GM12878 (cell line): ENCODE measurements at regions not wholly inside any gene's neighbourhood (a gene's known extent, or its start where the extent isn't known, plus 50 kb on each side); places are given as distances from the start of the nearest gene placed in this dataset.

Experiments
- BCL11A ChIP-seq: IDR thresholded peaks from 2 replicates; pipeline ENCODE4 v1.6.1; 2011; ENCODE audit warnings: low read depth, low read length
- BHLHE40 ChIP-seq, 2 experiments: fragments of 450-650 bp in 1 of 2; IDR thresholded peaks; 2 replicates each; pipeline ENCODE4 v1.6.1; 2011 to 2017; ENCODE audit warnings: low read depth in 2 of 2, borderline replicate concordance in 1 of 2, improper control_type of control experiment in 1 of 2, low read length in 1 of 2, mild to moderate bottlenecking in 1 of 2
- BRCA1 ChIP-seq: IDR thresholded peaks from 2 replicates; pipeline ENCODE4 v1.6.1; 2011; ENCODE audit warnings: low read depth, low read length, improper control_type of control experiment
- CTCF ChIP-seq, 3 experiments: IDR thresholded peaks in 2 of 3; conservative IDR thresholded peaks in 1 of 3; 2 replicates each; pipeline ENCODE4 v1.5.1; 2011; ENCODE audit warnings: low read depth in 3 of 3, low read length in 3 of 3, mild to moderate bottlenecking in 3 of 3, control low read depth in 2 of 3, moderate library complexity in 2 of 3, inconsistent platforms in 1 of 3, mixed read lengths in 1 of 3; ENCODE audit not compliant: control insufficient read depth in 2 of 3, insufficient read depth in 1 of 3; ENCODE audit errors: extremely low read depth in 1 of 3
- EGR1 ChIP-seq, 2 experiments: IDR thresholded peaks; 1 replicate in 1 of 2; 2 replicates in 1 of 2; pipeline ENCODE4 v1.6.1; 2011 to 2012; ENCODE audit warnings: low read depth in 2 of 2, low read length in 2 of 2, borderline replicate concordance in 1 of 2, mild to moderate bottlenecking in 1 of 2, moderate library complexity in 1 of 2
- EP300 ChIP-seq, 2 experiments: fragments of 150-350 bp in 1 of 2; IDR thresholded peaks; 2 replicates each; pipeline ENCODE4 v1.6.1; 2011 to 2012; ENCODE audit warnings: low read depth in 2 of 2, low read length in 2 of 2, borderline replicate concordance in 1 of 2, improper control_type of control experiment in 1 of 2, inconsistent platforms in 1 of 2; ENCODE audit not compliant: control insufficient read depth in 1 of 2
- NKRF ChIP-seq: fragments of 450-650 bp; conservative IDR thresholded peaks from 2 replicates; pipeline ENCODE4 v1.6.1; 2017; ENCODE audit warnings: mild to moderate bottlenecking, moderate library complexity
- POLR2A ChIP-seq: IDR thresholded peaks from 2 replicates; pipeline ENCODE4 v1.6.1; 2011; ENCODE audit warnings: low read depth, mild to moderate bottlenecking, low read length
- POLR2AphosphoS5 ChIP-seq: IDR thresholded peaks from 2 replicates; pipeline ENCODE4 v1.6.1; 2011; ENCODE audit warnings: mild to moderate bottlenecking, low read length, inconsistent platforms
- RAD21 ChIP-seq: IDR thresholded peaks from 2 replicates; pipeline ENCODE4 v1.6.1; 2011; ENCODE audit warnings: mild to moderate bottlenecking, low read depth, low read length, moderate library complexity; ENCODE audit not compliant: insufficient read depth
- RCOR1 ChIP-seq: conservative IDR thresholded peaks from 2 replicates; pipeline ENCODE4 v1.6.1; 2012; ENCODE audit warnings: low read depth, low read length, improper control_type of control experiment
- SIX5 ChIP-seq: IDR thresholded peaks from 2 replicates; pipeline ENCODE4 v1.6.1; 2011; ENCODE audit warnings: mild to moderate bottlenecking, low read depth, low read length, moderate library complexity; ENCODE audit not compliant: severe bottlenecking
- USF1 ChIP-seq: IDR thresholded peaks from 2 replicates; pipeline ENCODE4 v1.6.1; 2011; ENCODE audit warnings: borderline replicate concordance, low read depth, mild to moderate bottlenecking, moderate library complexity, mixed read lengths, low read length; ENCODE audit not compliant: insufficient read depth; ENCODE audit errors: extremely low read length
- USF2 ChIP-seq: IDR thresholded peaks from 2 replicates; pipeline ENCODE4 v1.6.1; 2011; ENCODE audit warnings: low read depth, low read length, improper control_type of control experiment, borderline replicate concordance

- TF ChIP-seq POLR2A (no peak), EGR1 (IDR thresholded peaks at IDR 0.05; ENCODE audit: borderline replicate concordance in 1 of 2, low read depth in 2 of 2, low read length in 2 of 2) (no peak), USF2 (no peak), CTCF (IDR thresholded peaks at IDR 0.05 in 2 of 3, conservative IDR thresholded peaks at IDR 0.05 in 1 of 3; ENCODE audit: control insufficient read depth in 2 of 3, extremely low read depth in 1 of 3, insufficient read depth in 1 of 3, low read depth in 3 of 3, low read length in 3 of 3) (no peak), SIX5 (no peak), USF1 (no peak), BCL11A (no peak), RCOR1 (no peak), POLR2AphosphoS5 (no peak), RAD21 (no peak), EP300 (IDR thresholded peaks at IDR 0.05; ENCODE audit: borderline replicate concordance in 1 of 2, control insufficient read depth in 1 of 2, low read depth in 2 of 2, low read length in 2 of 2) (no peak), BHLHE40 (IDR thresholded peaks at IDR 0.05; ENCODE audit: borderline replicate concordance in 1 of 2, low read depth in 2 of 2, low read length in 1 of 2) (no peak), NKRF (no peak), BRCA1 (no peak)
Measured at GRCh38 chr2:7420530-7420929, 503.3 kb downstream of the RNF144A start.
